HCT116 (cell line): ENCODE measurements at regions not wholly inside any gene's neighbourhood (a gene's known extent, or its start where the extent isn't known, plus 50 kb on each side); places are given as distances from the start of the nearest gene placed in this dataset.

ENCODE experiments used
- ATAC-seq: fragments of 200-7000 bp; cut with Tn5 transposase; 2 replicates; pipeline ENCODE4 v1.9.1; 2020; ENCODE audit warnings: mild to moderate bottlenecking, moderate library complexity
- BruUV-seq: library from RNA; stranded (reverse); fragments of 400-500 nt; replicated peaks from 2 replicates; lab custom pipeline; 2021; lab: Mats Ljungman, UMichigan
- CTCF ChIA-PET: fragments of 300-600 bp; sonication (Branson Sonifier 250); formaldehyde crosslinking; loops from one replicate; lab custom pipeline; 2021; ENCODE audit warnings: antibody characterized with exemption; lab: Charles Lee
- POLR2A ChIA-PET: fragments of 300-600, 350-600 bp; sonication (Branson Sonifier 250); formaldehyde crosslinking; loops from one replicate; lab custom pipeline; 2021; ENCODE audit warnings: antibody characterized with exemption; lab: Charles Lee
- RAD21 ChIA-PET, 2 experiments: fragments of 300-600 bp; sonication (Branson Sonifier 250); formaldehyde crosslinking; loops; one replicate each; lab custom pipeline; 2023; ENCODE audit warnings: low total read pairs in 2 of 2; ENCODE audit not compliant: uncharacterized antibody in 2 of 2, unreplicated experiment in 2 of 2, low non-redundant PET in 1 of 2; lab: Charles Lee
- DNase-seq: peaks from one replicate; pipeline ENCODE4 v3.0.0-alpha.2; 2010; ENCODE audit warnings: low read depth, low spot score
- H2AFZ ChIP-seq: fragments of 200-600 bp; shearing (Covaris generic), sonication (generic); 2 replicates; pipeline ENCODE4 v1.6.1; 2017; ENCODE audit warnings: low read depth, mixed run types, mixed read lengths, antibody characterized with exemption, low read length; ENCODE audit not compliant: poor library complexity, severe bottlenecking
- H3K27ac ChIP-seq: 2 replicates; pipeline ENCODE4 v1.5.1; 2012; ENCODE audit warnings: low read depth, low read length
- H3K27me3 ChIP-seq: fragments of 200-600 bp; sonication (generic); 2 replicates; pipeline ENCODE4 v1.6.1; 2016; ENCODE audit warnings: mixed run types, low read length, mixed read lengths; ENCODE audit not compliant: insufficient read depth
- H3K36me3 ChIP-seq, 2 experiments: fragments of 200-500 bp in 1 of 2; fragments of 200-600 bp in 1 of 2; sonication (Bioruptor generic) in 1 of 2; sonication (generic) in 1 of 2; 2 replicates each; pipeline versions ENCODE4 v1.5.1 to v1.6.1; 2014 to 2016; ENCODE audit warnings: low read length in 2 of 2, inconsistent platforms in 1 of 2, mixed read lengths in 1 of 2, mixed run types in 1 of 2; ENCODE audit not compliant: insufficient read depth in 2 of 2, control insufficient read depth in 1 of 2
- H3K4me1 ChIP-seq, 2 experiments: fragments of 200-600 bp in 1 of 2; sonication (generic) in 1 of 2; 2 replicates each; pipeline versions ENCODE4 v1.5.1 to v1.6.1; 2012 to 2017; ENCODE audit warnings: low read length in 2 of 2, inconsistent platforms in 1 of 2, mild to moderate bottlenecking in 1 of 2, mixed read lengths in 1 of 2, mixed run types in 1 of 2, moderate library complexity in 1 of 2; ENCODE audit not compliant: insufficient read depth in 2 of 2, control insufficient read depth in 1 of 2
- H3K4me2 ChIP-seq: fragments of 200-600 bp; sonication (generic); 2 replicates; pipeline ENCODE4 v1.6.1; 2017; ENCODE audit warnings: mixed run types, low read length, mixed read lengths
- H3K4me3 ChIP-seq, 2 experiments: fragments of 200-600 bp in 1 of 2; sonication (generic) in 1 of 2; replicated peaks in 1 of 2; 2 replicates each; pipeline ENCODE4 v1.5.1; 2011 to 2016; ENCODE audit warnings: low read length in 2 of 2, control low read depth in 1 of 2, low read depth in 1 of 2, mild to moderate bottlenecking in 1 of 2, mixed read lengths in 1 of 2, mixed run types in 1 of 2
- H3K79me2 ChIP-seq: fragments of 200-600 bp; sonication (generic); 2 replicates; pipeline ENCODE4 v1.6.1; 2017; ENCODE audit warnings: mild to moderate bottlenecking, mixed run types, low read length, moderate library complexity, mixed read lengths; ENCODE audit not compliant: insufficient read depth
- H3K9ac ChIP-seq: fragments of 200-600 bp; sonication (generic); 2 replicates; pipeline ENCODE4 v1.6.1; 2016; ENCODE audit warnings: low read length, mixed read lengths
- H3K9me2 ChIP-seq: fragments of 200-600 bp; sonication (generic), shearing (Covaris generic); 2 replicates; pipeline ENCODE4 v1.6.1; 2017; ENCODE audit warnings: mixed run types, mild to moderate bottlenecking, moderate library complexity; ENCODE audit not compliant: insufficient read depth
- H3K9me3 ChIP-seq, 2 experiments: fragments of 200-500 bp in 1 of 2; fragments of 200-600 bp in 1 of 2; sonication (Bioruptor generic) in 1 of 2; sonication (generic) in 1 of 2; 2 replicates each; pipeline ENCODE4 v1.6.1; 2014 to 2017; ENCODE audit warnings: low read length in 2 of 2, mixed read lengths in 2 of 2, inconsistent platforms in 1 of 2, low read depth in 1 of 2, mild to moderate bottlenecking in 1 of 2, mixed run types in 1 of 2, moderate library complexity in 1 of 2; ENCODE audit not compliant: control insufficient read depth in 1 of 2, insufficient read depth in 1 of 2
- H4K20me1 ChIP-seq: fragments of 200-600 bp; sonication (generic), shearing (Covaris generic); 2 replicates; pipeline ENCODE4 v1.6.1; 2017; ENCODE audit warnings: mixed run types, mild to moderate bottlenecking, moderate library complexity; ENCODE audit not compliant: insufficient read depth
- CBX3 ChIP-seq: IDR thresholded peaks from 2 replicates; pipeline ENCODE4 v1.6.1; 2012; ENCODE audit warnings: low read depth
- EGR1 ChIP-seq: IDR thresholded peaks from 2 replicates; pipeline ENCODE4 v1.6.1; 2012; ENCODE audit warnings: low read depth
- ELF1 ChIP-seq: IDR thresholded peaks from 2 replicates; pipeline ENCODE4 v1.6.1; 2012; ENCODE audit warnings: low read depth, borderline replicate concordance
- EZH2 ChIP-seq: fragments of 200-600 bp; sonication (generic); IDR thresholded peaks from 2 replicates; pipeline ENCODE4 v1.6.1; 2017; ENCODE audit warnings: antibody characterized with exemption, mixed run types
- EZH2phosphoT487 ChIP-seq: fragments of 200-600 bp; IDR thresholded peaks from 2 replicates; pipeline ENCODE4 v1.6.1; 2018; ENCODE audit warnings: antibody characterized with exemption, borderline replicate concordance
- FOSL1 ChIP-seq: IDR thresholded peaks from 2 replicates; pipeline ENCODE4 v1.6.1; 2012; ENCODE audit warnings: low read depth
- JUND ChIP-seq: IDR thresholded peaks from 2 replicates; pipeline ENCODE4 v1.6.1; 2012
- POLR2AphosphoS5 ChIP-seq: IDR thresholded peaks from 2 replicates; pipeline ENCODE4 v1.6.1; 2011; ENCODE audit warnings: mild to moderate bottlenecking, low read depth, low read length, moderate library complexity
- RAD21 ChIP-seq: IDR thresholded peaks from 2 replicates; pipeline ENCODE4 v1.6.1; 2012; ENCODE audit warnings: low read depth, mild to moderate bottlenecking
- SP1 ChIP-seq: IDR thresholded peaks from 2 replicates; pipeline ENCODE4 v1.6.1; 2012; ENCODE audit warnings: low read depth
- SRF ChIP-seq: IDR thresholded peaks from 2 replicates; pipeline ENCODE4 v1.6.1; 2012; ENCODE audit warnings: low read depth
- TCF7L2 ChIP-seq: IDR thresholded peaks from 2 replicates; pipeline ENCODE4 v1.7.0; 2011; ENCODE audit warnings: borderline replicate concordance, inconsistent platforms; ENCODE audit not compliant: insufficient read depth, insufficient read length; ENCODE audit errors: extremely low read depth
- YY1 ChIP-seq: IDR thresholded peaks from 2 replicates; pipeline ENCODE4 v1.6.1; 2011; ENCODE audit warnings: low read length, low read depth, moderate library complexity, mild to moderate bottlenecking; ENCODE audit not compliant: insufficient replicate concordance; ENCODE audit errors: extremely low read depth
- ZFX ChIP-seq: fragments of 450-650 bp; IDR thresholded peaks from 2 replicates; pipeline ENCODE4 v1.6.1; 2017
- ZNF274 ChIP-seq: fragments of 200-500 bp; sonication (Bioruptor generic); IDR thresholded peaks from 2 replicates; pipeline ENCODE4 v1.6.1; 2014; ENCODE audit warnings: mild to moderate bottlenecking, low read depth, low read length, inconsistent platforms
- intact Hi-C: fragments of 100-400 bp; cut with micrococcal nuclease; formaldehyde crosslinking; loops from 2 replicates; pipeline ENCODE4 v1.10.0; 2022
- TF ChIP-seq, protein P1 (sequence below): IDR thresholded peaks from 2 replicates; pipeline ENCODE4 v1.6.1; 2012
- TF ChIP-seq, protein P2 (sequence below): IDR thresholded peaks from 2 replicates; pipeline ENCODE4 v1.6.1; 2011; ENCODE audit warnings: mild to moderate bottlenecking, low read length, moderate library complexity; ENCODE audit not compliant: insufficient replicate concordance; ENCODE audit errors: extremely low read depth
- TF ChIP-seq, protein P3 (sequence below): IDR thresholded peaks from 2 replicates; pipeline ENCODE4 v1.6.1; 2012
- TF ChIP-seq, protein P4 (sequence below), 3 experiments: fragments of 200-600 bp in 1 of 3; sonication (generic) in 1 of 3; IDR thresholded peaks in 2 of 3; conservative IDR thresholded peaks in 1 of 3; 2 replicates each; pipeline ENCODE4 v1.5.1; 2012 to 2017; ENCODE audit warnings: low read depth in 2 of 3, low read length in 2 of 3, antibody characterized with exemption in 1 of 3, borderline replicate concordance in 1 of 3, control low read depth in 1 of 3, mild to moderate bottlenecking in 1 of 3, mixed read lengths in 1 of 3, mixed run types in 1 of 3, moderate library complexity in 1 of 3; ENCODE audit not compliant: insufficient read depth in 1 of 3

DNA sequence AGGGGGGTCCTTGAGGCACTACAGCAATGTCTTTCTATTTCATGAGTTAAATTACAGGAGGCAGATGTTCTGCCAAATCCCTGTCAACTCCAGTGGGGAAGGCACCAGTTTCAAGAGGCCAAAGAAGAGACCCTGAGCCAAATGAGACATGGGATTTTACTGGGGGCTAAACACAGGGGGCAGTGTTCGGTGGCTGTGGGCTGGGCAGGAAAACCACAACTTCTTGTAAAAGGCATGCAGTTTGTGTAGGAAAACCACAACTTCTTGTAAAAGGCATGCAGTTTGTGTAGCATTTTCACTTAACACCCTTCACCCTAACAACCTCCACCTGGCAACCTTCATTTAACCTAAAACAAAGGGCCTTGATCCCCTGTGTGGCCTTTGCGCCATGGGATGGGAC, 61.0 kb downstream of the POLR2M start:
- H3K9me2 ChIP-seq, result no peaks in the 10 kb centered on the region
- TF ChIP-seq, protein P1, sequence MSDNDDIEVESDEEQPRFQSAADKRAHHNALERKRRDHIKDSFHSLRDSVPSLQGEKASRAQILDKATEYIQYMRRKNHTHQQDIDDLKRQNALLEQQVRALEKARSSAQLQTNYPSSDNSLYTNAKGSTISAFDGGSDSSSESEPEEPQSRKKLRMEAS, result no peak
- TF ChIP-seq RAD21, result no peak
- no peak for TF ChIP-seq ZFX
- no peak for TF ChIP-seq EZH2phosphoT487
- TF ChIP-seq, protein P2, sequence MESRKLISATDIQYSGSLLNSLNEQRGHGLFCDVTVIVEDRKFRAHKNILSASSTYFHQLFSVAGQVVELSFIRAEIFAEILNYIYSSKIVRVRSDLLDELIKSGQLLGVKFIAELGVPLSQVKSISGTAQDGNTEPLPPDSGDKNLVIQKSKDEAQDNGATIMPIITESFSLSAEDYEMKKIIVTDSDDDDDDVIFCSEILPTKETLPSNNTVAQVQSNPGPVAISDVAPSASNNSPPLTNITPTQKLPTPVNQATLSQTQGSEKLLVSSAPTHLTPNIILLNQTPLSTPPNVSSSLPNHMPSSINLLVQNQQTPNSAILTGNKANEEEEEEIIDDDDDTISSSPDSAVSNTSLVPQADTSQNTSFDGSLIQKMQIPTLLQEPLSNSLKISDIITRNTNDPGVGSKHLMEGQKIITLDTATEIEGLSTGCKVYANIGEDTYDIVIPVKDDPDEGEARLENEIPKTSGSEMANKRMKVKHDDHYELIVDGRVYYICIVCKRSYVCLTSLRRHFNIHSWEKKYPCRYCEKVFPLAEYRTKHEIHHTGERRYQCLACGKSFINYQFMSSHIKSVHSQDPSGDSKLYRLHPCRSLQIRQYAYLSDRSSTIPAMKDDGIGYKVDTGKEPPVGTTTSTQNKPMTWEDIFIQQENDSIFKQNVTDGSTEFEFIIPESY, result no peak
- TF ChIP-seq SRF, result no peak
- TF ChIP-seq EGR1, result no peak
- TF ChIP-seq YY1, result no peak
- no peak for TF ChIP-seq FOSL1
- TF ChIP-seq EZH2, result no peak
- TF ChIP-seq SP1, result no peak
- TF ChIP-seq TCF7L2, result no peak
- TF ChIP-seq POLR2AphosphoS5, result no peak
- no peak for TF ChIP-seq JUND
- no peak for TF ChIP-seq ZNF274
- TF ChIP-seq ELF1, result no peak
- TF ChIP-seq, protein P3, sequence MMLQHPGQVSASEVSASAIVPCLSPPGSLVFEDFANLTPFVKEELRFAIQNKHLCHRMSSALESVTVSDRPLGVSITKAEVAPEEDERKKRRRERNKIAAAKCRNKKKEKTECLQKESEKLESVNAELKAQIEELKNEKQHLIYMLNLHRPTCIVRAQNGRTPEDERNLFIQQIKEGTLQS, result no peak
- TF ChIP-seq CBX3, result no peak
- TF ChIP-seq, protein P4, sequence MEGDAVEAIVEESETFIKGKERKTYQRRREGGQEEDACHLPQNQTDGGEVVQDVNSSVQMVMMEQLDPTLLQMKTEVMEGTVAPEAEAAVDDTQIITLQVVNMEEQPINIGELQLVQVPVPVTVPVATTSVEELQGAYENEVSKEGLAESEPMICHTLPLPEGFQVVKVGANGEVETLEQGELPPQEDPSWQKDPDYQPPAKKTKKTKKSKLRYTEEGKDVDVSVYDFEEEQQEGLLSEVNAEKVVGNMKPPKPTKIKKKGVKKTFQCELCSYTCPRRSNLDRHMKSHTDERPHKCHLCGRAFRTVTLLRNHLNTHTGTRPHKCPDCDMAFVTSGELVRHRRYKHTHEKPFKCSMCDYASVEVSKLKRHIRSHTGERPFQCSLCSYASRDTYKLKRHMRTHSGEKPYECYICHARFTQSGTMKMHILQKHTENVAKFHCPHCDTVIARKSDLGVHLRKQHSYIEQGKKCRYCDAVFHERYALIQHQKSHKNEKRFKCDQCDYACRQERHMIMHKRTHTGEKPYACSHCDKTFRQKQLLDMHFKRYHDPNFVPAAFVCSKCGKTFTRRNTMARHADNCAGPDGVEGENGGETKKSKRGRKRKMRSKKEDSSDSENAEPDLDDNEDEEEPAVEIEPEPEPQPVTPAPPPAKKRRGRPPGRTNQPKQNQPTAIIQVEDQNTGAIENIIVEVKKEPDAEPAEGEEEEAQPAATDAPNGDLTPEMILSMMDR (IDR thresholded peaks at IDR 0.05 in 2 of 3, conservative IDR thresholded peaks at IDR 0.05 in 1 of 3; ENCODE audit: borderline replicate concordance in 1 of 3, insufficient read depth in 1 of 3, low read depth in 2 of 3, low read length in 2 of 3), result no peak
- TF ChIP-seq, all 23 proteins: peak for 0
- Histone ChIP-seq H2AFZ (no peak overlapping the region), H3K27ac (no peak overlapping the region), H4K20me1 (no peaks in the 10 kb centered on the region), H3K4me1 (peaks cover 0 to 4% of the 10 kb centered on the region in 2 experiments; a peak in 1 of 4 replicates), H3K4me3 (no peak overlapping the region), H3K9me3 (no peaks in the 10 kb centered on the region), H3K79me2 (no peaks in the 10 kb centered on the region), H3K36me3 (no peaks in the 10 kb centered on the region), H3K4me2 (no peak overlapping the region), H3K9ac (no peak overlapping the region), H3K27me3 (no peaks in the 10 kb centered on the region)
- ATAC-seq (no peak), DNase-seq (no peak)
- ChIA-PET CTCF (no interaction called here), RAD21 (no interaction called here), POLR2A (no interaction called here)
- intact Hi-C loops, result no loop called here
- BruUV-seq, result no TSS peak
